ENCODE measurements at regions not wholly inside any gene's neighbourhood (a gene's known extent, or its start where the extent isn't known, plus 50 kb on each side); places are given as distances from the start of the nearest gene placed in this dataset.

DNA sequence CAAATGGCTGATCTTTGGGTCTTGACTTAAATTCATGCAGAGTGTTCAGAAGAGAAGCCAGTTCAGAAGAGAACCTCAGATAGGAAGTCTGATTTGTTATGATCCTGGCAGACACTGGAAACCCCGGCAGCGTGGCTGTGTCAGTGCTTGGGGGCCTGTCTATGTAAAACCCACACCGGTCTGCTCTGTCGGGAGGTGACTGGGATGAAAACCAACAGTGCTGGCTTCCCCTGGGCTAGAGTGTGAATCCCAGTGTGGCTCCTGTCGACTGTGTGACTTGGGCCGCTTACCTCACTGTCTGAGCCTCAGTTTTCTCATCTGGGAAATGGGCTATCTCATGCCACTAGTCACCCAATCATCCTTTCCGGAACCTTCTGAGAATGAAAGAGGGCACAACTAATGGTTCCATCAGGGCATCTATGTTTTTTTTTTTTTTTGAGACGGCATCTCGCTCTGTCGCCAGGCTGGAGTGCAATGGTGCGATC is 92.4 kb downstream of the FOXL1 start:
- TF ChIP-seq, protein P1, sequence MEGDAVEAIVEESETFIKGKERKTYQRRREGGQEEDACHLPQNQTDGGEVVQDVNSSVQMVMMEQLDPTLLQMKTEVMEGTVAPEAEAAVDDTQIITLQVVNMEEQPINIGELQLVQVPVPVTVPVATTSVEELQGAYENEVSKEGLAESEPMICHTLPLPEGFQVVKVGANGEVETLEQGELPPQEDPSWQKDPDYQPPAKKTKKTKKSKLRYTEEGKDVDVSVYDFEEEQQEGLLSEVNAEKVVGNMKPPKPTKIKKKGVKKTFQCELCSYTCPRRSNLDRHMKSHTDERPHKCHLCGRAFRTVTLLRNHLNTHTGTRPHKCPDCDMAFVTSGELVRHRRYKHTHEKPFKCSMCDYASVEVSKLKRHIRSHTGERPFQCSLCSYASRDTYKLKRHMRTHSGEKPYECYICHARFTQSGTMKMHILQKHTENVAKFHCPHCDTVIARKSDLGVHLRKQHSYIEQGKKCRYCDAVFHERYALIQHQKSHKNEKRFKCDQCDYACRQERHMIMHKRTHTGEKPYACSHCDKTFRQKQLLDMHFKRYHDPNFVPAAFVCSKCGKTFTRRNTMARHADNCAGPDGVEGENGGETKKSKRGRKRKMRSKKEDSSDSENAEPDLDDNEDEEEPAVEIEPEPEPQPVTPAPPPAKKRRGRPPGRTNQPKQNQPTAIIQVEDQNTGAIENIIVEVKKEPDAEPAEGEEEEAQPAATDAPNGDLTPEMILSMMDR (IDR thresholded peaks at IDR 0.05): no peak
- TF ChIP-seq POLR2A (IDR thresholded peaks at IDR 0.05): no peak

Data from heart left ventricle (tissue), 13 donors.